MG63 (cell line): ENCODE measurements at regions not wholly inside any gene's neighbourhood (a gene's known extent, or its start where the extent isn't known, plus 50 kb on each side); places are given as distances from the start of the nearest gene placed in this dataset.

Source experiments
- DNase-seq: peaks from one replicate; pipeline ENCODE4 v3.0.0-alpha.2; 2020
- H3K27me3 ChIP-seq: fragments of 250-450 bp; sonication (Bioruptor Pico); 2 replicates; pipeline ENCODE4 v1.5.1; 2020; ENCODE audit warnings: mild to moderate bottlenecking, moderate library complexity
- H3K36me3 ChIP-seq: fragments of 250-450 bp; sonication (Bioruptor Pico); 2 replicates; pipeline ENCODE4 v1.5.1; 2020; ENCODE audit warnings: mild to moderate bottlenecking, moderate library complexity
- H3K4me3 ChIP-seq: fragments of 250-450 bp; sonication (Bioruptor Pico); 2 replicates; pipeline ENCODE4 v1.5.1; 2020; ENCODE audit warnings: mild to moderate bottlenecking, moderate library complexity
- H3K9me3 ChIP-seq: fragments of 250-450 bp; sonication (Bioruptor Pico); 2 replicates; pipeline ENCODE4 v1.5.1; 2020; ENCODE audit warnings: mild to moderate bottlenecking, moderate library complexity

- Histone ChIP-seq H3K9me3 (no peaks in the 10 kb centered on the region), H3K36me3 (no peaks in the 10 kb centered on the region), H3K4me3 (no peak overlapping the region), H3K27me3 (no peaks in the 10 kb centered on the region)
- no peak for DNase-seq
Observed at GRCh38 chr12:28828318-28828717, 320.8 kb upstream of the FAR2 start.

- DNase-seq: no peak
- Histone ChIP-seq H3K9me3 (no peaks in the 10 kb centered on the region), H3K4me3 (no peak overlapping the region), H3K36me3 (no peaks in the 10 kb centered on the region), H3K27me3 (no peaks in the 10 kb centered on the region)
Observed at GRCh38 chr12:28830491-28830890, 318.6 kb upstream of the FAR2 start.

- no peaks in the 10 kb centered on the region for H3K36me3 ChIP-seq
- 0 out of 2 replicates have a peak, but pooled peaks cover 2% of the 10 kb centered on the region for H3K9me3 ChIP-seq
- 0 out of 2 replicates have a peak, but pooled peaks cover 2% of the 10 kb centered on the region for H3K27me3 ChIP-seq
- H3K4me3 ChIP-seq: no peak overlapping the region
- no peak for DNase-seq
Observed at GRCh38 chr12:28844718-28845117, 304.4 kb upstream of the FAR2 start.

- Histone ChIP-seq H3K36me3 (no peaks in the 10 kb centered on the region), H3K4me3 (no peak overlapping the region), H3K27me3 (no peaks in the 10 kb centered on the region), H3K9me3 (0 out of 2 replicates have a peak, but pooled peaks cover 2% of the 10 kb centered on the region)
- DNase-seq: no peak
Observed at GRCh38 chr12:28851781-28852180, 297.3 kb upstream of the FAR2 start.

- Histone ChIP-seq H3K9me3 (no peaks in the 10 kb centered on the region), H3K36me3 (no peaks in the 10 kb centered on the region), H3K27me3 (no peaks in the 10 kb centered on the region), H3K4me3 (no peak overlapping the region)
- DNase-seq: no peak
Observed at GRCh38 chr12:28855761-28856310, 293.2 kb upstream of the FAR2 start.

- H3K27me3 ChIP-seq: no peaks in the 10 kb centered on the region
- H3K36me3 ChIP-seq: no peaks in the 10 kb centered on the region
- no peak for DNase-seq
- H3K9me3 ChIP-seq: no peaks in the 10 kb centered on the region
- no peak overlapping the region for H3K4me3 ChIP-seq
Observed at GRCh38 chr12:28857369-28857768, 291.7 kb upstream of the FAR2 start.

- H3K9me3 ChIP-seq: no peaks in the 10 kb centered on the region
- no peak for DNase-seq
- H3K36me3 ChIP-seq: no peaks in the 10 kb centered on the region
- no peak overlapping the region for H3K4me3 ChIP-seq
- no peaks in the 10 kb centered on the region for H3K27me3 ChIP-seq
Observed at GRCh38 chr12:28859551-28859950, 289.5 kb upstream of the FAR2 start.

GRCh38 chr12:28865776-28866175, 283.3 kb upstream of the FAR2 start:
- Histone ChIP-seq H3K36me3 (no peaks in the 10 kb centered on the region), H3K9me3 (no peaks in the 10 kb centered on the region), H3K4me3 (no peak overlapping the region), H3K27me3 (no peaks in the 10 kb centered on the region)
- DNase-seq: no peak

- Histone ChIP-seq H3K36me3 (no peaks in the 10 kb centered on the region), H3K9me3 (no peaks in the 10 kb centered on the region), H3K4me3 (no peak overlapping the region), H3K27me3 (no peaks in the 10 kb centered on the region)
- DNase-seq: no peak
Observed at GRCh38 chr12:28866296-28866695, 282.8 kb upstream of the FAR2 start.

GRCh38 chr12:28866715-28867503, 282.2 kb upstream of the FAR2 start:
- Histone ChIP-seq H3K36me3 (no peaks in the 10 kb centered on the region), H3K27me3 (no peaks in the 10 kb centered on the region), H3K4me3 (no peak overlapping the region), H3K9me3 (no peaks in the 10 kb centered on the region)
- peak; percentile 26 for DNase-seq

- Histone ChIP-seq H3K27me3 (no peaks in the 10 kb centered on the region), H3K36me3 (no peaks in the 10 kb centered on the region), H3K4me3 (no peak overlapping the region), H3K9me3 (no peaks in the 10 kb centered on the region)
- no peak for DNase-seq
Observed at GRCh38 chr12:28868414-28868813, 280.7 kb upstream of the FAR2 start.

GRCh38 chr12:28869197-28869596, 279.9 kb upstream of the FAR2 start:
- Histone ChIP-seq H3K27me3 (no peaks in the 10 kb centered on the region), H3K4me3 (no peak overlapping the region), H3K36me3 (no peaks in the 10 kb centered on the region), H3K9me3 (no peaks in the 10 kb centered on the region)
- peak; percentile 7 for DNase-seq

- Histone ChIP-seq H3K27me3 (no peaks in the 10 kb centered on the region), H3K9me3 (no peaks in the 10 kb centered on the region), H3K4me3 (no peak overlapping the region), H3K36me3 (no peaks in the 10 kb centered on the region)
- peak; percentile 14 for DNase-seq
Observed at GRCh38 chr12:28870839-28871440, 278.1 kb upstream of the FAR2 start.

GRCh38 chr12:28872654-28873268, 276.3 kb upstream of the FAR2 start:
- no peaks in the 10 kb centered on the region for H3K36me3 ChIP-seq
- 0 out of 2 replicates have a peak, but pooled peaks cover 2% of the 10 kb centered on the region for H3K27me3 ChIP-seq
- H3K4me3 ChIP-seq: no peak overlapping the region
- DNase-seq: peak; percentile 40
- no peaks in the 10 kb centered on the region for H3K9me3 ChIP-seq

GRCh38 chr12:28874758-28875157, 274.3 kb upstream of the FAR2 start:
- Histone ChIP-seq H3K4me3 (no peak overlapping the region), H3K9me3 (no peaks in the 10 kb centered on the region), H3K27me3 (0 out of 2 replicates have a peak, but pooled peaks cover 2% of the 10 kb centered on the region), H3K36me3 (no peaks in the 10 kb centered on the region)
- DNase-seq: no peak

GRCh38 chr12:28876196-28876798, 272.8 kb upstream of the FAR2 start:
- Histone ChIP-seq H3K27me3 (0 out of 2 replicates have a peak, but pooled peaks cover 2% of the 10 kb centered on the region), H3K9me3 (no peaks in the 10 kb centered on the region), H3K4me3 (no peak overlapping the region), H3K36me3 (no peaks in the 10 kb centered on the region)
- no peak for DNase-seq

- Histone ChIP-seq H3K27me3 (0 out of 2 replicates have a peak, but pooled peaks cover 2% of the 10 kb centered on the region), H3K9me3 (no peaks in the 10 kb centered on the region), H3K4me3 (no peak overlapping the region), H3K36me3 (no peaks in the 10 kb centered on the region)
- no peak for DNase-seq
Observed at GRCh38 chr12:28877854-28878253, 271.2 kb upstream of the FAR2 start.
